KMS-11 (cell line): ENCODE measurements at regions not wholly inside any gene's neighbourhood (a gene's known extent, or its start where the extent isn't known, plus 50 kb on each side); places are given as distances from the start of the nearest gene placed in this dataset.

Experiments used
- H2AFZ ChIP-seq: fragments of 200-600 bp; sonication (generic); 2 replicates; pipeline ENCODE4 v1.6.1; 2016; ENCODE audit warnings: antibody characterized with exemption, mixed run types, low read depth
- H3K27ac ChIP-seq: fragments of 200-600 bp; sonication (generic); 2 replicates; pipeline ENCODE4 v1.6.1; 2016; ENCODE audit warnings: mild to moderate bottlenecking, mixed run types
- H3K27me3 ChIP-seq: fragments of 200-600 bp; sonication (generic); 2 replicates; pipeline ENCODE4 v1.6.1; 2017; ENCODE audit warnings: mild to moderate bottlenecking, low read depth, mixed run types, moderate library complexity; ENCODE audit not compliant: insufficient read depth
- H3K36me3 ChIP-seq: fragments of 200-600 bp; sonication (generic); 2 replicates; pipeline ENCODE4 v1.6.1; 2017; ENCODE audit warnings: mild to moderate bottlenecking, mixed run types; ENCODE audit not compliant: insufficient read depth
- H3K4me1 ChIP-seq: fragments of 200-600 bp; sonication (generic); 2 replicates; pipeline ENCODE4 v1.6.1; 2016; ENCODE audit warnings: mild to moderate bottlenecking, low read depth, mixed run types; ENCODE audit not compliant: poor library complexity, severe bottlenecking
- H3K4me2 ChIP-seq: fragments of 200-600 bp; sonication (generic); 2 replicates; pipeline ENCODE4 v1.7.0; 2016; ENCODE audit warnings: mild to moderate bottlenecking, mixed run types
- H3K4me3 ChIP-seq: fragments of 200-600 bp; sonication (generic); IDR thresholded peaks from 2 replicates; pipeline ENCODE4 v1.6.1; 2017; ENCODE audit warnings: low read depth, low read length, mixed read lengths; ENCODE audit not compliant: insufficient read depth
- H3K79me2 ChIP-seq: fragments of 200-600 bp; sonication (generic); 2 replicates; pipeline ENCODE4 v1.6.1; 2016; ENCODE audit warnings: low read depth, mixed run types; ENCODE audit not compliant: insufficient read depth
- H3K9ac ChIP-seq: fragments of 200-600 bp; sonication (generic); 2 replicates; pipeline ENCODE4 v1.6.1; 2016; ENCODE audit warnings: mild to moderate bottlenecking, mixed run types
- H4K20me1 ChIP-seq: fragments of 200-600 bp; sonication (generic); 2 replicates; pipeline ENCODE4 v1.6.1; 2016; ENCODE audit warnings: mild to moderate bottlenecking, mixed run types; ENCODE audit not compliant: insufficient read depth
- CTCF ChIP-seq: fragments of 200-600 bp; sonication (generic); conservative IDR thresholded peaks from 2 replicates; pipeline ENCODE4 v1.6.1; 2017; ENCODE audit warnings: low read depth, mild to moderate bottlenecking, antibody characterized with exemption, low read length, moderate library complexity, mixed read lengths

DNA sequence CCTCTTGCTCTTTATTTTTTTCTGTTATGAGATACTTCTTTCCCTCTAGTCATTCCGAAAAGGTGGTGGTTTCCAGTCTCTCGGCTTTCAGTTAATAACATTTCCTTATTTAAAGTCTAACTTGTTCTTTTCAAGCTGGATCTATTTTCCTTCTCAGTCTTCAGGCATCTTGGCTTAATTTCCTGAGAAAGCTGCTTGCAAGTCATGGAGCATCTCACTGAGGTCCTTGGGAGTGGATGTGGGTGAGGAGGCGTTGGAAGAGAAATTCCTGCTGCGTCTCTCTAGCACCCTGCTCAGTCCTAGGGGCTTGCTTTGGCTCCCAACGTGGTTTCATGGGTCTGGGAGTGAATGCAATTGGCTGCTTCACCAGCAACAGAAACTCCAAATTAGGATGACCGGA is 210.2 kb upstream of the MKI67 start:
- H3K9ac ChIP-seq, result no peak overlapping the region
- no peaks in the 10 kb centered on the region for H3K27me3 ChIP-seq
- no peak overlapping the region for H3K4me3 ChIP-seq
- no peaks in the 10 kb centered on the region for H3K4me1 ChIP-seq
- H3K79me2 ChIP-seq, result no peaks in the 10 kb centered on the region
- H3K27ac ChIP-seq, result no peak overlapping the region
- H3K36me3 ChIP-seq, result no peaks in the 10 kb centered on the region
- H2AFZ ChIP-seq, result no peak overlapping the region
- H3K4me2 ChIP-seq, result no peak overlapping the region
- H4K20me1 ChIP-seq, result no peaks in the 10 kb centered on the region
- TF ChIP-seq CTCF, result no peak

- TF ChIP-seq CTCF, result no peak
- no peaks in the 10 kb centered on the region for H4K20me1 ChIP-seq
- H3K4me2 ChIP-seq, result no peak overlapping the region
- no peaks in the 10 kb centered on the region for H3K79me2 ChIP-seq
- H2AFZ ChIP-seq, result no peak overlapping the region
- H3K4me1 ChIP-seq, result no peaks in the 10 kb centered on the region
- H3K36me3 ChIP-seq, result no peaks in the 10 kb centered on the region
- no peaks in the 10 kb centered on the region for H3K27me3 ChIP-seq
- H3K4me3 ChIP-seq, result no peak overlapping the region
- H3K9ac ChIP-seq, result no peak overlapping the region
- H3K27ac ChIP-seq, result no peak overlapping the region
These were observed 211.7 kb upstream of the MKI67 start for GRCh38 chr10:128337860-128338378.

- H4K20me1 ChIP-seq, result no peaks in the 10 kb centered on the region
- no peaks in the 10 kb centered on the region for H3K36me3 ChIP-seq
- H3K4me2 ChIP-seq, result no peak overlapping the region
- no peak overlapping the region for H3K9ac ChIP-seq
- no peak overlapping the region for H2AFZ ChIP-seq
- H3K79me2 ChIP-seq, result no peaks in the 10 kb centered on the region
- no peak for TF ChIP-seq CTCF
- no peaks in the 10 kb centered on the region for H3K4me1 ChIP-seq
- no peak overlapping the region for H3K27ac ChIP-seq
- H3K4me3 ChIP-seq, result no peak overlapping the region
- H3K27me3 ChIP-seq, result no peaks in the 10 kb centered on the region
These were observed 212.7 kb upstream of the MKI67 start for GRCh38 chr10:128338951-128339350.

- Histone ChIP-seq H3K27me3 (no peaks in the 10 kb centered on the region), H3K4me3 (no peak overlapping the region), H3K9ac (no peak overlapping the region), H3K4me2 (no peak overlapping the region), H3K36me3 (no peaks in the 10 kb centered on the region), H3K27ac (no peak overlapping the region), H2AFZ (no peak overlapping the region), H3K4me1 (no peaks in the 10 kb centered on the region), H3K79me2 (no peaks in the 10 kb centered on the region), H4K20me1 (no peaks in the 10 kb centered on the region)
- TF ChIP-seq CTCF, result no peak
These were observed 213.5 kb upstream of the MKI67 start for GRCh38 chr10:128339753-128340152.
